K562 (cell line): ENCODE measurements at regions not wholly inside any gene's neighbourhood (a gene's known extent, or its start where the extent isn't known, plus 50 kb on each side); places are given as distances from the start of the nearest gene placed in this dataset.

ENCODE experiments used
- ATAC-seq: fragments of 200-7000 bp; cut with Tn5 transposase; 3 replicates; pipeline ENCODE4 v1.9.1; 2020; ENCODE audit warnings: moderate library complexity
- BruUV-seq: library from RNA; stranded (reverse); fragments of 400-500 nt; replicated peaks from 2 replicates; lab custom pipeline; 2021; lab: Mats Ljungman, UMichigan
- CTCF ChIA-PET: fragments of 300-600 bp; formaldehyde crosslinking; extraction: SDS; loops from one replicate; lab custom pipeline; 2021; ENCODE audit warnings: low intra/inter-chr PET ratio; lab: Yijun Ruan, JAX
- POLR2A ChIA-PET: fragments of 300-600, 350-650 bp; sonication (Branson Sonifier 250); formaldehyde crosslinking; extraction: SDS; loops from one replicate; lab custom pipeline; 2021; ENCODE audit warnings: antibody characterized with exemption, inconsistent platforms; lab: Yijun Ruan, JAX
- DNase-seq, 4 experiments: peaks; one replicate each; pipeline versions ENCODE4 v3.0.0 to v3.0.0-alpha.2; 2011 to 2018; ENCODE audit warnings: low spot score in 3 of 4, mixed read lengths in 3 of 4; ENCODE audit errors: extremely low read depth in 1 of 4
- FAIRE-seq: peaks from 2 replicates; lab custom pipeline; 2011; peaks lifted over from hg19 to GRCh38; lab: Jason Lieb, UNC
- H2AFZ ChIP-seq: 2 replicates; pipeline ENCODE4 v1.6.0; 2011; ENCODE audit warnings: low read depth, low read length, control low read depth, inconsistent platforms
- H3K27ac ChIP-seq: fragments of 200-600 bp; 3 replicates; pipeline ENCODE4 v1.8.0; 2011; ENCODE audit warnings: low read depth, mild to moderate bottlenecking, control low read depth, inconsistent platforms, low read length, moderate library complexity, mixed read lengths; ENCODE audit errors: extremely low read depth
- H3K27me3 ChIP-seq, 2 experiments: fragments of 300-600 bp in 1 of 2; 2 replicates in 1 of 2; 3 replicates in 1 of 2; pipeline versions ENCODE4 v1.6.0 to v1.8.0; 2011; ENCODE audit warnings: inconsistent platforms in 2 of 2, low read length in 2 of 2, mild to moderate bottlenecking in 1 of 2, mixed read lengths in 1 of 2, moderate library complexity in 1 of 2; ENCODE audit not compliant: control insufficient read depth in 2 of 2, insufficient read depth in 2 of 2
- H3K36me3 ChIP-seq: fragments of 300-600 bp; 3 replicates; pipeline ENCODE4 v1.8.0; 2011; ENCODE audit warnings: mild to moderate bottlenecking, low read length, inconsistent platforms; ENCODE audit not compliant: control insufficient read depth, insufficient read depth
- H3K4me1 ChIP-seq, 2 experiments: fragments of 200-600 bp in 1 of 2; replicated peaks in 1 of 2; 2 replicates in 1 of 2; 3 replicates in 1 of 2; pipeline versions ENCODE4 v1.5.1 to v1.8.0; 2011; ENCODE audit warnings: inconsistent platforms in 2 of 2, low read length in 2 of 2, mild to moderate bottlenecking in 1 of 2, mixed read lengths in 1 of 2, moderate library complexity in 1 of 2; ENCODE audit not compliant: control insufficient read depth in 2 of 2, insufficient read depth in 2 of 2
- H3K4me2 ChIP-seq: 2 replicates; pipeline ENCODE4 v1.6.1; 2011; ENCODE audit warnings: low read length, control low read depth, inconsistent platforms, mixed read lengths; ENCODE audit not compliant: insufficient read depth
- H3K4me3 ChIP-seq: fragments of 200-600 bp; sonication (generic), shearing (Covaris generic); 2 replicates; pipeline ENCODE4 v1.5.1; 2016; ENCODE audit warnings: control low read depth, inconsistent platforms
- H3K79me2 ChIP-seq: fragments of 200-600 bp; 3 replicates; pipeline ENCODE4 v1.8.0; 2011; ENCODE audit warnings: low read length, inconsistent platforms; ENCODE audit not compliant: control insufficient read depth, insufficient read depth
- H3K9ac ChIP-seq, 2 experiments: 2 replicates each; pipeline versions ENCODE4 v1.6.0 to v1.6.1; 2011; ENCODE audit warnings: low read depth in 2 of 2, low read length in 2 of 2, control low read depth in 1 of 2, inconsistent platforms in 1 of 2, mild to moderate bottlenecking in 1 of 2, mixed read lengths in 1 of 2; ENCODE audit not compliant: insufficient read depth in 1 of 2
- H3K9me1 ChIP-seq: one replicate; pipeline ENCODE4 v1.6.0; 2011; ENCODE audit warnings: inconsistent platforms, mild to moderate bottlenecking, low read length, moderate library complexity; ENCODE audit not compliant: control insufficient read depth, insufficient read depth
- H3K9me3 ChIP-seq: replicated peaks from 2 replicates; pipeline ENCODE4 v1.5.1; 2011; ENCODE audit warnings: low read depth, low read length, inconsistent platforms; ENCODE audit not compliant: control insufficient read depth, insufficient read depth
- H4K20me1 ChIP-seq: replicated peaks from 2 replicates; pipeline ENCODE4 v1.6.1; 2011; ENCODE audit warnings: low read length, inconsistent platforms, mixed read lengths; ENCODE audit not compliant: control insufficient read depth, insufficient read depth
- BDP1 ChIP-seq: IDR thresholded peaks from 3 replicates; pipeline ENCODE4 v1.6.1; 2011; ENCODE audit not compliant: insufficient read length, insufficient read depth
- BRD9 ChIP-seq: fragments of 450-650 bp; IDR thresholded peaks from 2 replicates; pipeline ENCODE4 v1.6.1; 2018; ENCODE audit warnings: low read depth; ENCODE audit not compliant: partially characterized antibody
- CBX8 ChIP-seq: fragments of 200-600 bp; sonication (generic); IDR thresholded peaks from 2 replicates; pipeline ENCODE4 v1.6.1; 2012; ENCODE audit warnings: borderline replicate concordance, mixed run types, low read depth, mild to moderate bottlenecking, moderate library complexity, mixed read lengths, low read length, control low read depth, inconsistent platforms; ENCODE audit not compliant: poor library complexity, severe bottlenecking; ENCODE audit errors: extremely low read depth
- E2F3 ChIP-seq: fragments of 250-450 bp; sonication (Bioruptor Pico); IDR thresholded peaks from 2 replicates; pipeline ENCODE4 v1.4.0; 2020; ENCODE audit warnings: mild to moderate bottlenecking
- GTF2E2 ChIP-seq: fragments of 200-800 bp; sonication (Bioruptor generic); IDR thresholded peaks from 2 replicates; pipeline ENCODE4 v1.6.1; 2016; ENCODE audit warnings: missing genetic modification characterization, missing compliant biosample characterization
- HMGN3 ChIP-seq: IDR thresholded peaks from 2 replicates; pipeline ENCODE4 v1.6.1; 2011; ENCODE audit warnings: borderline replicate concordance, low read depth, mild to moderate bottlenecking, mixed read lengths, low read length; ENCODE audit not compliant: insufficient read length; ENCODE audit errors: extremely low read depth
- JUNB ChIP-seq: fragments of 450-650 bp; formaldehyde crosslinking; conservative IDR thresholded peaks from 2 replicates; pipeline ENCODE4 v1.4.0; 2020; ENCODE audit warnings: mild to moderate bottlenecking
- XRCC4 ChIP-seq: IDR thresholded peaks from one replicate; pipeline ENCODE4 v1.6.1; 2011; ENCODE audit not compliant: insufficient read depth, insufficient read length; ENCODE audit errors: extremely low read depth
- ZNF431 ChIP-seq: sonication (generic); formaldehyde crosslinking; IDR thresholded peaks from 2 replicates; pipeline ENCODE4 v1.8.0; 2022; ENCODE audit warnings: mild to moderate bottlenecking, missing genetic modification reagents
- ZNF57 ChIP-seq: fragments of 450-650 bp; formaldehyde crosslinking; IDR thresholded peaks from 2 replicates; pipeline ENCODE4 v1.4.0; 2020; ENCODE audit warnings: mild to moderate bottlenecking, moderate library complexity
- ZNF644 ChIP-seq: fragments of 200-800 bp; sonication (Bioruptor generic); IDR thresholded peaks from 2 replicates; pipeline ENCODE4 v1.6.1; 2016; ENCODE audit warnings: low read depth, missing genetic modification characterization, missing compliant biosample characterization
- ZNF655 ChIP-seq: fragments of 250-450 bp; sonication (Bioruptor Pico); IDR thresholded peaks from 2 replicates; pipeline ENCODE4 v1.5.0; 2021
- ZNF695 ChIP-seq: fragments of 450-650 bp; formaldehyde crosslinking; IDR thresholded peaks from 2 replicates; pipeline ENCODE4 v1.4.0; 2020; ENCODE audit warnings: mild to moderate bottlenecking, moderate library complexity
- WGBS: fragments of 100-300 bp; shearing (Covaris generic); methylation state at CpG from one replicate; pipeline ENCODE4 v1.1.6; 2016; ENCODE audit warnings: low coverage, mixed read lengths; ENCODE audit not compliant: insufficient coverage; ENCODE audit errors: missing lambda C conversion rate; 5-methylcytosine and 5-hydroxymethylcytosine counted together
- in situ Hi-C: fragments of 300-500 bp; cut with MboI; formaldehyde crosslinking; loops from 4 replicates; pipeline ENCODE4 v1.15.0; 2018; ENCODE audit warnings: inconsistent platforms, mixed read lengths
- intact Hi-C: fragments of 100-400 bp; cut with micrococcal nuclease; formaldehyde crosslinking; loops from 2 replicates; pipeline ENCODE4 v1.14.2; 2022
- TF ChIP-seq, protein P1 (sequence below): fragments of 450-650 bp; IDR thresholded peaks from 2 replicates; pipeline ENCODE4 v1.6.1; 2017; ENCODE audit warnings: antibody characterized with exemption
- TF ChIP-seq, protein P2 (sequence below), 2 experiments: fragments of 450-650 bp in 1 of 2; sonication (generic) in 1 of 2; formaldehyde crosslinking; conservative IDR thresholded peaks; 2 replicates each; pipeline versions ENCODE4 v1.4.0 to v1.8.1; 2020 to 2022; ENCODE audit warnings: mild to moderate bottlenecking in 1 of 2, missing genetic modification reagents in 1 of 2
- TF ChIP-seq, protein P3 (sequence below): fragments of 450-650 bp; formaldehyde crosslinking; IDR thresholded peaks from 2 replicates; pipeline ENCODE4 v1.4.0; 2022; ENCODE audit warnings: missing genetic modification characterization

GRCh38 chr5:175808711-175809110 lies 62.7 kb upstream of the CPLX2 start:
- 4% methylated on average over 6 of the region's 6 CpGs for WGBS
- CTCF ChIA-PET: no interaction called here
- no peak for ATAC-seq
- H3K9ac ChIP-seq: no peak overlapping the region
- no peaks in the 10 kb centered on the region for H3K9me3 ChIP-seq
- in situ Hi-C loops (loop anchor here (10.0 kb wide), 1 partner anchor 936 kb away; no protein-coding TSS in a partner anchor), intact Hi-C loops (no loop called here)
- H3K9me1 ChIP-seq: no peaks in the 10 kb centered on the region
- H4K20me1 ChIP-seq: peaks cover 3% of the 10 kb centered on the region; the same call in 1 of the 2 replicates
- H3K4me2 ChIP-seq: no peak overlapping the region
- no peaks in the 10 kb centered on the region for H3K79me2 ChIP-seq
- no peaks in the 10 kb centered on the region for H3K36me3 ChIP-seq
- H3K27me3 ChIP-seq: peaks cover 4 to 24% of the 10 kb centered on the region in 2 experiments; a peak in 3 of 5 replicates
- H3K4me3 ChIP-seq: no peak overlapping the region
- no TSS peak for BruUV-seq
- DNase-seq: no peak
- no peaks in the 10 kb centered on the region for H3K4me1 ChIP-seq
- H3K27ac ChIP-seq: no peak overlapping the region
- POLR2A ChIA-PET: interaction anchor here (0.9 kb wide), 1 partner anchor 85 kb away, joined by 3 read pairs; no protein-coding TSS in a partner anchor
- FAIRE-seq: no peak
- no peak overlapping the region for H2AFZ ChIP-seq
- no peak for TF ChIP-seq ZNF695
- no peak for TF ChIP-seq HMGN3
- no peak for TF ChIP-seq ZNF57 (CRISPR knock-in tag)
- no peak for TF ChIP-seq E2F3 (CRISPR knock-in tag)
- no peak for TF ChIP-seq ZNF431
- TF ChIP-seq BDP1: no peak
- TF ChIP-seq ZNF644: no peak
- TF ChIP-seq BRD9: no peak
- TF ChIP-seq, protein P1, sequence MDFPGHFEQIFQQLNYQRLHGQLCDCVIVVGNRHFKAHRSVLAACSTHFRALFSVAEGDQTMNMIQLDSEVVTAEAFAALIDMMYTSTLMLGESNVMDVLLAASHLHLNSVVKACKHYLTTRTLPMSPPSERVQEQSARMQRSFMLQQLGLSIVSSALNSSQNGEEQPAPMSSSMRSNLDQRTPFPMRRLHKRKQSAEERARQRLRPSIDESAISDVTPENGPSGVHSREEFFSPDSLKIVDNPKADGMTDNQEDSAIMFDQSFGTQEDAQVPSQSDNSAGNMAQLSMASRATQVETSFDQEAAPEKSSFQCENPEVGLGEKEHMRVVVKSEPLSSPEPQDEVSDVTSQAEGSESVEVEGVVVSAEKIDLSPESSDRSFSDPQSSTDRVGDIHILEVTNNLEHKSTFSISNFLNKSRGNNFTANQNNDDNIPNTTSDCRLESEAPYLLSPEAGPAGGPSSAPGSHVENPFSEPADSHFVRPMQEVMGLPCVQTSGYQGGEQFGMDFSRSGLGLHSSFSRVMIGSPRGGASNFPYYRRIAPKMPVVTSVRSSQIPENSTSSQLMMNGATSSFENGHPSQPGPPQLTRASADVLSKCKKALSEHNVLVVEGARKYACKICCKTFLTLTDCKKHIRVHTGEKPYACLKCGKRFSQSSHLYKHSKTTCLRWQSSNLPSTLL: no peak
- TF ChIP-seq, protein P2, sequence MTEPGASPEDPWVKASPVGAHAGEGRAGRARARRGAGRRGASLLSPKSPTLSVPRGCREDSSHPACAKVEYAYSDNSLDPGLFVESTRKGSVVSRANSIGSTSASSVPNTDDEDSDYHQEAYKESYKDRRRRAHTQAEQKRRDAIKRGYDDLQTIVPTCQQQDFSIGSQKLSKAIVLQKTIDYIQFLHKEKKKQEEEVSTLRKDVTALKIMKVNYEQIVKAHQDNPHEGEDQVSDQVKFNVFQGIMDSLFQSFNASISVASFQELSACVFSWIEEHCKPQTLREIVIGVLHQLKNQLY (CRISPR knock-in tag; conservative IDR thresholded peaks at IDR 0.05): no peak
- TF ChIP-seq GTF2E2 (tag): no peak
- no peak for TF ChIP-seq XRCC4
- no peak for TF ChIP-seq ZNF655 (CRISPR knock-in tag)
- TF ChIP-seq CBX8: no peak
- TF ChIP-seq JUNB: no peak
- TF ChIP-seq, protein P3, sequence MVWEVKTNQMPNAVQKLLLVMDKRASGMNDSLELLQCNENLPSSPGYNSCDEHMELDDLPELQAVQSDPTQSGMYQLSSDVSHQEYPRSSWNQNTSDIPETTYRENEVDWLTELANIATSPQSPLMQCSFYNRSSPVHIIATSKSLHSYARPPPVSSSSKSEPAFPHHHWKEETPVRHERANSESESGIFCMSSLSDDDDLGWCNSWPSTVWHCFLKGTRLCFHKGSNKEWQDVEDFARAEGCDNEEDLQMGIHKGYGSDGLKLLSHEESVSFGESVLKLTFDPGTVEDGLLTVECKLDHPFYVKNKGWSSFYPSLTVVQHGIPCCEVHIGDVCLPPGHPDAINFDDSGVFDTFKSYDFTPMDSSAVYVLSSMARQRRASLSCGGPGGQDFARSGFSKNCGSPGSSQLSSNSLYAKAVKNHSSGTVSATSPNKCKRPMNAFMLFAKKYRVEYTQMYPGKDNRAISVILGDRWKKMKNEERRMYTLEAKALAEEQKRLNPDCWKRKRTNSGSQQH (CRISPR knock-in tag): no peak
